ENCODE measurements at regions not wholly inside any gene's neighbourhood (a gene's known extent, or its start where the extent isn't known, plus 50 kb on each side); places are given as distances from the start of the nearest gene placed in this dataset.

GRCh38 chr14:34124585-34124984 lies 173.7 kb upstream of the EGLN3 start:
- no peak overlapping the region for H3K27ac ChIP-seq (ENCODE audit: control insufficient read depth, insufficient read depth, low read length)
- H3K4me2 ChIP-seq (ENCODE audit: control insufficient read depth, extremely low read depth, insufficient read depth, low read depth, low read length) = no peak overlapping the region
- FAIRE-seq (no peak), DNase-seq (ENCODE audit: low read depth, low spot score) (no peak)
- no peaks in the 10 kb centered on the region for H4K20me1 ChIP-seq (ENCODE audit: control insufficient read depth, extremely low read depth, insufficient read depth, low read length)
- H3K4me1 ChIP-seq (ENCODE audit: control insufficient read depth, extremely low read depth, insufficient read depth, low read length) = no peaks in the 10 kb centered on the region
- no peaks in the 10 kb centered on the region for H3K79me2 ChIP-seq (ENCODE audit: control insufficient read depth, insufficient read depth, low read length)
- no peaks in the 10 kb centered on the region for H3K36me3 ChIP-seq (ENCODE audit: control insufficient read depth in 2 of 2, extremely low read depth in 1 of 2, insufficient read depth in 2 of 2, low read length in 2 of 2)
- no peak overlapping the region for H2AFZ ChIP-seq (ENCODE audit: control insufficient read depth, low read length)
- no peak for TF ChIP-seq CTCF (optimal IDR thresholded peaks at IDR 0.05 in 1 of 3, IDR thresholded peaks at IDR 0.05 in 1 of 3, conservative IDR thresholded peaks at IDR 0.05 in 1 of 3; ENCODE audit: extremely low read depth in 1 of 3, insufficient read depth in 2 of 3, low read length in 3 of 3)
- TF ChIP-seq EZH2 (IDR thresholded peaks at IDR 0.05; ENCODE audit: low read length) = no peak
- no peak overlapping the region for H3K9ac ChIP-seq (ENCODE audit: control insufficient read depth, extremely low read depth, insufficient read depth, low read length)
- H3K9me3 ChIP-seq (ENCODE audit: control insufficient read depth, low read depth, low read length) = no peaks in the 10 kb centered on the region
- dilution Hi-C loops (cut with MboI; ENCODE audit: extremely low pct_ligation_motif_present, low sequenced_read_pairs) = no loop called here
- H3K4me3 ChIP-seq (ENCODE audit: control insufficient read depth in 2 of 3, extremely low read depth in 1 of 3, insufficient read depth in 2 of 3, low read depth in 1 of 3, low read length in 3 of 3) = no peak overlapping the region
- no peaks in the 10 kb centered on the region for H3K27me3 ChIP-seq (ENCODE audit: control insufficient read depth, extremely low read depth, insufficient read depth, low read length)
- H3K9me1 ChIP-seq (ENCODE audit: control insufficient read depth, extremely low read depth, insufficient read depth, low read length) = no peaks in the 10 kb centered on the region

- Histone ChIP-seq H3K4me2 (ENCODE audit: control insufficient read depth, extremely low read depth, insufficient read depth, low read depth, low read length) (no peak overlapping the region), H3K27me3 (ENCODE audit: control insufficient read depth, extremely low read depth, insufficient read depth, low read length) (no peaks in the 10 kb centered on the region), H3K4me3 (ENCODE audit: control insufficient read depth in 2 of 3, extremely low read depth in 1 of 3, insufficient read depth in 2 of 3, low read depth in 1 of 3, low read length in 3 of 3) (no peak overlapping the region), H3K27ac (ENCODE audit: control insufficient read depth, insufficient read depth, low read length) (no peak overlapping the region), H3K36me3 (ENCODE audit: control insufficient read depth in 2 of 2, extremely low read depth in 1 of 2, insufficient read depth in 2 of 2, low read length in 2 of 2) (no peaks in the 10 kb centered on the region), H3K4me1 (ENCODE audit: control insufficient read depth, extremely low read depth, insufficient read depth, low read length) (no peaks in the 10 kb centered on the region), H3K9ac (ENCODE audit: control insufficient read depth, extremely low read depth, insufficient read depth, low read length) (no peak overlapping the region), H3K9me3 (ENCODE audit: control insufficient read depth, low read depth, low read length) (no peaks in the 10 kb centered on the region), H4K20me1 (ENCODE audit: control insufficient read depth, extremely low read depth, insufficient read depth, low read length) (no peaks in the 10 kb centered on the region), H3K79me2 (ENCODE audit: control insufficient read depth, insufficient read depth, low read length) (no peaks in the 10 kb centered on the region), H3K9me1 (ENCODE audit: control insufficient read depth, extremely low read depth, insufficient read depth, low read length) (no peaks in the 10 kb centered on the region), H2AFZ (ENCODE audit: control insufficient read depth, low read length) (no peak overlapping the region)
- FAIRE-seq (no peak), DNase-seq (ENCODE audit: low read depth, low spot score) (no peak)
- dilution Hi-C loops (cut with MboI; ENCODE audit: extremely low pct_ligation_motif_present, low sequenced_read_pairs) = no loop called here
- TF ChIP-seq CTCF (optimal IDR thresholded peaks at IDR 0.05 in 1 of 3, IDR thresholded peaks at IDR 0.05 in 1 of 3, conservative IDR thresholded peaks at IDR 0.05 in 1 of 3; ENCODE audit: extremely low read depth in 1 of 3, insufficient read depth in 2 of 3, low read length in 3 of 3) (no peak), EZH2 (IDR thresholded peaks at IDR 0.05; ENCODE audit: low read length) (no peak)
Measured at GRCh38 chr14:34122650-34123049, 171.8 kb upstream of the EGLN3 start.

Data from keratinocyte (primary cell).